OCI-LY7 (cell line): ENCODE measurements at regions not wholly inside any gene's neighbourhood (a gene's known extent, or its start where the extent isn't known, plus 50 kb on each side); places are given as distances from the start of the nearest gene placed in this dataset.

Experiments
- BruUV-seq: library from RNA; stranded (reverse); fragments of 400-500 nt; replicated peaks from 2 replicates; lab custom pipeline; 2021; lab: Mats Ljungman, UMichigan
- CTCF ChIA-PET: fragments of 300-600 bp; sonication (Branson Sonifier 250); formaldehyde crosslinking; loops from one replicate; lab custom pipeline; 2022; ENCODE audit warnings: antibody characterized with exemption; ENCODE audit not compliant: unreplicated experiment; lab: Charles Lee
- POLR2A ChIA-PET: fragments of 300-600 bp; sonication (Branson Sonifier 250); formaldehyde crosslinking; loops from one replicate; lab custom pipeline; 2022; ENCODE audit warnings: antibody characterized with exemption; lab: Charles Lee
- DNase-seq: peaks from one replicate; pipeline ENCODE4 v3.0.0-alpha.2; 2015; ENCODE audit warnings: low spot score
- H2AFZ ChIP-seq: fragments of 200-600 bp; sonication (generic), shearing (Covaris generic); 2 replicates; pipeline ENCODE4 v1.6.1; 2014; ENCODE audit warnings: mild to moderate bottlenecking, antibody characterized with exemption, low read length, moderate library complexity
- H3K27ac ChIP-seq: fragments of 200-600 bp; sonication (generic); 2 replicates; pipeline ENCODE4 v1.5.1; 2014; ENCODE audit warnings: mixed run types, low read depth, mild to moderate bottlenecking, moderate library complexity, low read length, inconsistent platforms; ENCODE audit not compliant: poor library complexity, severe bottlenecking
- H3K36me3 ChIP-seq: fragments of 200-600 bp; sonication (generic); 2 replicates; pipeline ENCODE4 v1.6.1; 2014; ENCODE audit warnings: mild to moderate bottlenecking, antibody characterized with exemption, low read length, moderate library complexity, mixed read lengths; ENCODE audit not compliant: insufficient read depth
- H3K4me1 ChIP-seq: fragments of 200-600 bp; sonication (generic); 2 replicates; pipeline ENCODE4 v1.5.1; 2014; ENCODE audit warnings: mild to moderate bottlenecking, low read length; ENCODE audit not compliant: insufficient read depth, poor library complexity, severe bottlenecking
- H3K4me2 ChIP-seq: fragments of 200-600 bp; sonication (generic); 2 replicates; pipeline ENCODE4 v1.6.1; 2014; ENCODE audit warnings: mild to moderate bottlenecking, low read length
- H3K4me3 ChIP-seq: fragments of 200-600 bp; sonication (generic); 2 replicates; pipeline ENCODE4 v1.5.1; 2014; ENCODE audit warnings: mild to moderate bottlenecking, low read depth, low read length; ENCODE audit not compliant: poor library complexity, severe bottlenecking
- H3K79me2 ChIP-seq: fragments of 200-600 bp; sonication (generic); 2 replicates; pipeline ENCODE4 v1.6.1; 2016; ENCODE audit warnings: low read depth, mild to moderate bottlenecking, low read length, moderate library complexity, mixed read lengths; ENCODE audit not compliant: insufficient read depth
- H3K9me2 ChIP-seq: fragments of 200-600 bp; sonication (generic); 2 replicates; pipeline ENCODE4 v1.6.1; 2016; ENCODE audit warnings: mild to moderate bottlenecking, low read length, mixed read lengths; ENCODE audit not compliant: insufficient read depth
- H3K9me3 ChIP-seq: fragments of 200-600 bp; sonication (generic); 2 replicates; pipeline ENCODE4 v1.6.1; 2014; ENCODE audit warnings: mild to moderate bottlenecking, mixed run types, low read length, mixed read lengths
- H4K20me1 ChIP-seq: fragments of 200-600 bp; sonication (generic); 2 replicates; pipeline ENCODE4 v1.6.1; 2014; ENCODE audit warnings: mild to moderate bottlenecking, antibody characterized with exemption, low read length, moderate library complexity, mixed read lengths; ENCODE audit not compliant: insufficient read depth
- EZH2phosphoT487 ChIP-seq: fragments of 200-600 bp; sonication (generic); IDR thresholded peaks from 2 replicates; pipeline ENCODE4 v1.6.1; 2018; ENCODE audit warnings: low read depth, borderline replicate concordance, mild to moderate bottlenecking, mixed run types, antibody characterized with exemption, low read length, moderate library complexity, mixed read lengths
- intact Hi-C: fragments of 100-400 bp; cut with micrococcal nuclease; formaldehyde crosslinking; loops from one replicate; pipeline ENCODE4 v1.10.0; 2022; ENCODE audit not compliant: unreplicated experiment
- TF ChIP-seq, protein P1 (sequence below): fragments of 200-600 bp; sonication (generic); conservative IDR thresholded peaks from 2 replicates; pipeline ENCODE4 v1.5.1; 2014; ENCODE audit warnings: mild to moderate bottlenecking, antibody characterized with exemption, low read length, moderate library complexity, mixed read lengths

- no peak overlapping the region for H3K4me3 ChIP-seq
- H3K36me3 ChIP-seq: no peaks in the 10 kb centered on the region
- CTCF ChIA-PET: no interaction called here
- no peak for TF ChIP-seq EZH2phosphoT487
- TF ChIP-seq, protein P1, sequence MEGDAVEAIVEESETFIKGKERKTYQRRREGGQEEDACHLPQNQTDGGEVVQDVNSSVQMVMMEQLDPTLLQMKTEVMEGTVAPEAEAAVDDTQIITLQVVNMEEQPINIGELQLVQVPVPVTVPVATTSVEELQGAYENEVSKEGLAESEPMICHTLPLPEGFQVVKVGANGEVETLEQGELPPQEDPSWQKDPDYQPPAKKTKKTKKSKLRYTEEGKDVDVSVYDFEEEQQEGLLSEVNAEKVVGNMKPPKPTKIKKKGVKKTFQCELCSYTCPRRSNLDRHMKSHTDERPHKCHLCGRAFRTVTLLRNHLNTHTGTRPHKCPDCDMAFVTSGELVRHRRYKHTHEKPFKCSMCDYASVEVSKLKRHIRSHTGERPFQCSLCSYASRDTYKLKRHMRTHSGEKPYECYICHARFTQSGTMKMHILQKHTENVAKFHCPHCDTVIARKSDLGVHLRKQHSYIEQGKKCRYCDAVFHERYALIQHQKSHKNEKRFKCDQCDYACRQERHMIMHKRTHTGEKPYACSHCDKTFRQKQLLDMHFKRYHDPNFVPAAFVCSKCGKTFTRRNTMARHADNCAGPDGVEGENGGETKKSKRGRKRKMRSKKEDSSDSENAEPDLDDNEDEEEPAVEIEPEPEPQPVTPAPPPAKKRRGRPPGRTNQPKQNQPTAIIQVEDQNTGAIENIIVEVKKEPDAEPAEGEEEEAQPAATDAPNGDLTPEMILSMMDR: no peak
- H3K79me2 ChIP-seq: no peaks in the 10 kb centered on the region
- no peak for DNase-seq
- no TSS peak for BruUV-seq
- no peaks in the 10 kb centered on the region for H3K9me2 ChIP-seq
- H3K4me2 ChIP-seq: no peak overlapping the region
- no peaks in the 10 kb centered on the region for H3K4me1 ChIP-seq
- no peaks in the 10 kb centered on the region for H3K9me3 ChIP-seq
- intact Hi-C loops: no loop called here
- no peak overlapping the region for H3K27ac ChIP-seq
- POLR2A ChIA-PET: no interaction called here
- no peak overlapping the region for H2AFZ ChIP-seq
- no peaks in the 10 kb centered on the region for H4K20me1 ChIP-seq
Observed at GRCh38 chrX:26375346-26375745, 159.4 kb downstream of the MAGEB5 start.

DNA sequence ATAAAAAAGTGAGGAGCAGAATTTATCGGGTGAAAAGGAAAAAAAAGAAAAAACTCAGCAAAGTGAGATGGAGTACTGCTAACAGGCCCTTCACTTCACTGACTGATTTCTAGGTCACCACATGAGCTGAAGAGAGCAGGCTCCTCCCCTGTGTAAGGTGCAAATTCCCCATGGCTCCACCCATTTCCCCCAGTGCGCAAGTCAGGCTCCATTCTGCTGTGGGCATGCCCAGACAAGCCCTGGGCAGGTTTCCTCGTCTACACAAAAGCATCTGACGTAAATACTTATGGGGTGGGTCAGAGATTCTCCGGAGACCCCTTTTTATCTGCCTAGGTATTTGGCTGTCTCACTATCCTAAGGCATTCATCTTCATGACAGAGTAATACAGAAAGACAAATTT is 157.9 kb downstream of the MAGEB5 start:
- Histone ChIP-seq H3K9me2 (no peaks in the 10 kb centered on the region), H3K27ac (no peak overlapping the region), H3K9me3 (no peaks in the 10 kb centered on the region), H3K36me3 (no peaks in the 10 kb centered on the region), H3K4me1 (no peaks in the 10 kb centered on the region), H3K79me2 (no peaks in the 10 kb centered on the region), H3K4me3 (no peak overlapping the region), H2AFZ (no peak overlapping the region), H3K4me2 (no peak overlapping the region), H4K20me1 (no peaks in the 10 kb centered on the region)
- CTCF ChIA-PET: no interaction called here
- intact Hi-C loops: no loop called here
- TF ChIP-seq, protein P1: no peak
- TF ChIP-seq EZH2phosphoT487: no peak
- no peak for DNase-seq
- BruUV-seq: no TSS peak
- POLR2A ChIA-PET: no interaction called here

- Histone ChIP-seq H4K20me1 (no peaks in the 10 kb centered on the region), H3K79me2 (no peaks in the 10 kb centered on the region), H3K4me3 (no peak overlapping the region), H3K36me3 (no peaks in the 10 kb centered on the region), H3K9me2 (no peaks in the 10 kb centered on the region), H3K4me2 (peak overlapping the region; percentile 23; the same call in 1 of the 2 replicates), H3K4me1 (no peaks in the 10 kb centered on the region), H2AFZ (no peak overlapping the region), H3K27ac (no peak overlapping the region), H3K9me3 (no peaks in the 10 kb centered on the region)
- no peak for TF ChIP-seq EZH2phosphoT487
- TF ChIP-seq, protein P1: no peak
- DNase-seq: peak; percentile 34
- CTCF ChIA-PET: no interaction called here
- BruUV-seq: no TSS peak
- POLR2A ChIA-PET: no interaction called here
- intact Hi-C loops: no loop called here
Observed at GRCh38 chrX:26352891-26353430, 137.0 kb downstream of the MAGEB5 start.
